Smooth muscle cell (in vitro differentiated cells): ENCODE measurements at regions not wholly inside any gene's neighbourhood (a gene's known extent, or its start where the extent isn't known, plus 50 kb on each side); places are given as distances from the start of the nearest gene placed in this dataset.
"Not testable (repeated sequence)": the region's sequence is repeated elsewhere in the genome, so short reads cannot be mapped to it uniquely, and the experiment has no call there.

Source experiments
- DNase-seq: peaks from one replicate; lab custom pipeline; 2025; ENCODE audit not compliant: unreplicated experiment; lab: John Stamatoyannopoulos, UW
- H2AFZ ChIP-seq: fragments of 200-600 bp; sonication (generic); 2 replicates; pipeline ENCODE4 v1.6.0; 2016; ENCODE audit warnings: antibody characterized with exemption, low read depth, mild to moderate bottlenecking
- H3F3A ChIP-seq: fragments of 200-600 bp; sonication (generic); 2 replicates; pipeline ENCODE4 v1.6.0; 2017; ENCODE audit warnings: antibody characterized with exemption, low read depth
- H3K27ac ChIP-seq: fragments of 200-600 bp; sonication (generic); 2 replicates; pipeline ENCODE4 v1.5.1; 2016; ENCODE audit warnings: low read depth, mild to moderate bottlenecking
- H3K27me3 ChIP-seq: fragments of 200-600 bp; sonication (generic); 2 replicates; pipeline ENCODE4 v1.6.1; 2016; ENCODE audit warnings: low read depth, mild to moderate bottlenecking
- H3K36me3 ChIP-seq: fragments of 200-600 bp; sonication (generic); 2 replicates; pipeline ENCODE4 v1.5.1; 2016; ENCODE audit warnings: low read depth
- H3K4me1 ChIP-seq: fragments of 200-600 bp; sonication (generic); 2 replicates; pipeline ENCODE4 v1.5.1; 2016; ENCODE audit warnings: low read depth
- H3K4me2 ChIP-seq: fragments of 200-600 bp; sonication (generic); 2 replicates; pipeline ENCODE4 v1.6.0; 2016; ENCODE audit warnings: mild to moderate bottlenecking
- H3K4me3 ChIP-seq: fragments of 200-600 bp; sonication (generic); 2 replicates; pipeline ENCODE4 v1.5.1; 2016; ENCODE audit warnings: mild to moderate bottlenecking
- H3K79me2 ChIP-seq: fragments of 200-600 bp; sonication (generic); 2 replicates; pipeline ENCODE4 v1.6.0; 2016; ENCODE audit warnings: low read depth, mild to moderate bottlenecking
- H3K9ac ChIP-seq: fragments of 200-600 bp; sonication (generic); 2 replicates; pipeline ENCODE4 v1.6.0; 2016; ENCODE audit warnings: low read depth
- H3K9me3 ChIP-seq: fragments of 200-600 bp; sonication (generic); replicated peaks from 2 replicates; pipeline ENCODE4 v1.5.1; 2016; ENCODE audit warnings: low read depth
- H4K20me1 ChIP-seq: fragments of 200-600 bp; sonication (generic); 2 replicates; pipeline ENCODE4 v1.6.0; 2016; ENCODE audit warnings: low read depth
- CTCF ChIP-seq: fragments of 200-600 bp; sonication (generic); IDR thresholded peaks from 2 replicates; pipeline ENCODE4 v1.5.1; 2017; ENCODE audit warnings: borderline replicate concordance, mild to moderate bottlenecking, antibody characterized with exemption; ENCODE audit not compliant: insufficient read depth, poor library complexity, severe bottlenecking
- WGBS: methylation state at CpG from one replicate; pipeline ENCODE4 v1.1.7; 2016; ENCODE audit warnings: low lambda C conversion rate; 5-methylcytosine and 5-hydroxymethylcytosine counted together

GRCh38 chr14:105940534-105941225 lies 414.3 kb downstream of the TMEM121 start:
- Histone ChIP-seq H3K9me3 (no peaks in the 10 kb centered on the region), H2AFZ (no peak overlapping the region), H3K4me2 (no peak overlapping the region), H3K79me2 (no peaks in the 10 kb centered on the region), H3K9ac (no peak overlapping the region), H3K4me3 (no peak overlapping the region), H4K20me1 (no peaks in the 10 kb centered on the region), H3F3A (no peaks in the 10 kb centered on the region), H3K36me3 (no peaks in the 10 kb centered on the region), H3K27ac (no peak overlapping the region), H3K4me1 (no peaks in the 10 kb centered on the region), H3K27me3 (no peaks in the 10 kb centered on the region)
- no peak for TF ChIP-seq CTCF
- no peak for DNase-seq
- WGBS: 76% methylated on average over 9 of the region's 9 CpGs

- Histone ChIP-seq H3K4me2 (no peak overlapping the region), H3K4me1 (no peaks in the 10 kb centered on the region), H2AFZ (no peak overlapping the region), H3K9me3 (peaks cover 5% of the 10 kb centered on the region), H3K4me3 (no peak overlapping the region), H4K20me1 (no peaks in the 10 kb centered on the region), H3K36me3 (no peaks in the 10 kb centered on the region), H3F3A (no peaks in the 10 kb centered on the region), H3K27ac (no peak overlapping the region), H3K79me2 (no peaks in the 10 kb centered on the region), H3K9ac (no peak overlapping the region), H3K27me3 (no peaks in the 10 kb centered on the region)
- 79% methylated on average over 24 of the region's 24 CpGs for WGBS
- TF ChIP-seq CTCF: no peak
- DNase-seq: no peak
Observed at GRCh38 chr14:105941226-105942166, 415.1 kb downstream of the TMEM121 start.

- H3K4me2 ChIP-seq, H4K20me1 ChIP-seq, H3K9ac ChIP-seq, H3K4me1 ChIP-seq, H3K27ac ChIP-seq, H3K9me3 ChIP-seq, H3K36me3 ChIP-seq, H2AFZ ChIP-seq, H3K4me3 ChIP-seq, H3K79me2 ChIP-seq, DNase-seq, H3F3A ChIP-seq, H3K27me3 ChIP-seq: not testable (repeated sequence)
- 81% methylated on average over 22 of the region's 22 CpGs for WGBS
Observed at GRCh38 chr14:105942725-105943124, 416.3 kb downstream of the TMEM121 start.

DNA sequence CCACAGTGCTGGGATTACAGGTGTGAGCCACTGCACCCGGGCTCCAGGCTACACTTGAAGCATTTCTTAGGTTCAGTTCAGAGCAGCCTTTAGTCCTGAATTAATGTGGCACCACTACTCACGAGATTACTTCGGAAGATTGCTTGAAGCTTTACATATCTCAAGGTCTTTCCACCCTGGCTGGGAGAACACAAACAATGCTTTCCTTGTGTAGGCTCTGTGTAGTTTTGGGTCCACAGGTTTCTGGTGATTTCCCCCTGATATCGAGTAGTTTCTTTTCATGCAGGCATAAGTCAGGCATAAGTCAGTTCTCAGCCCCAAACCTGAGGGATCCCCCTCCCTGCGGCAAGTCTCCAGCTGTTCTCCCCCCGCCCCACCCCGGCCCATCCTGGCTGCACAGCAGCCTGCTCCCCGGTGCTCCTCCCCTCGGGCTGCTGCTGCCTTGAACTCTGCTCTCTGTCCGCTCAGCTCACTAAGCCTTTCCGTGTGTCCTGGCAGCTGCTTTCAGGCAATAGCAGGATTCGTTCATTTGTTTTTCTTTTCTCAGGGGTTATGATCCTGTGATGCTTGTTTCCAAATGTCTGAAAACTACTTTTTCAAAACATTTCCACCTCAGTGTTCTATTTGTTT lies 417.7 kb downstream of the TMEM121 start:
- Histone ChIP-seq H3K4me3 (no peak overlapping the region), H3F3A (no peaks in the 10 kb centered on the region), H2AFZ (no peak overlapping the region), H3K4me2 (no peak overlapping the region), H3K27me3 (no peaks in the 10 kb centered on the region), H3K9ac (no peak overlapping the region), H4K20me1 (no peaks in the 10 kb centered on the region), H3K27ac (no peak overlapping the region), H3K4me1 (no peaks in the 10 kb centered on the region), H3K79me2 (no peaks in the 10 kb centered on the region), H3K36me3 (no peaks in the 10 kb centered on the region), H3K9me3 (peaks cover 5% of the 10 kb centered on the region)
- DNase-seq: no peak
- TF ChIP-seq CTCF: no peak
- 78% methylated on average over 12 of the region's 12 CpGs for WGBS
